SK-N-DZ (cell line): ENCODE measurements at regions not wholly inside any gene's neighbourhood (a gene's known extent, or its start where the extent isn't known, plus 50 kb on each side); places are given as distances from the start of the nearest gene placed in this dataset.

Experiments
- DNase-seq: peaks from one replicate; pipeline ENCODE4 v3.0.0-alpha.2; 2015; ENCODE audit warnings: low spot score

GRCh38 chr1:98075626-98076025, 154.8 kb upstream of the DPYD start:
- no peak for DNase-seq

GRCh38 chr1:98073823-98074222, 153.0 kb upstream of the DPYD start:
- DNase-seq: no peak

GRCh38 chr1:98073106-98073505, 152.3 kb upstream of the DPYD start:
- no peak for DNase-seq

GRCh38 chr1:98072047-98072446, 151.2 kb upstream of the DPYD start:
- DNase-seq: no peak

DNA sequence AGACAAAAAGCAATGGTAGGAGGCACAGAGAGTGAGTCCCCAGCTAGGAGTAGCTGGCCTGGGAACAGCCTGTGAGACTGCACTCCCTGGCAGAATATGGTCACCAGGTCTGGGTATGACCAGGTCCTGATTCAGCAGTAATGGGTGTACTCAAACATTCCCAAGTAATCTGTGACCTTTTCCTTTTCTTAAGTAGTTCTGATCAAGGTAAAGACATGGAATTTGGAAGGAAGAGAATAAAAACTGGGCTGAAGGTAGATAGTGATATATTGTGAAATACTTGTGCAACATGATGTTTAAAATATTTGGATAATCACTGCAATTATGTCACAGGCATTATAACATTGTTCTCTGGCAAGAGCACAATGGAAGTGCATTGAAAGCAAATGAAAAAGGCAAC, 147.2 kb upstream of the DPYD start:
- DNase-seq: no peak

- DNase-seq: no peak
Observed at GRCh38 chr1:98066911-98067310, 146.1 kb upstream of the DPYD start.

DNA sequence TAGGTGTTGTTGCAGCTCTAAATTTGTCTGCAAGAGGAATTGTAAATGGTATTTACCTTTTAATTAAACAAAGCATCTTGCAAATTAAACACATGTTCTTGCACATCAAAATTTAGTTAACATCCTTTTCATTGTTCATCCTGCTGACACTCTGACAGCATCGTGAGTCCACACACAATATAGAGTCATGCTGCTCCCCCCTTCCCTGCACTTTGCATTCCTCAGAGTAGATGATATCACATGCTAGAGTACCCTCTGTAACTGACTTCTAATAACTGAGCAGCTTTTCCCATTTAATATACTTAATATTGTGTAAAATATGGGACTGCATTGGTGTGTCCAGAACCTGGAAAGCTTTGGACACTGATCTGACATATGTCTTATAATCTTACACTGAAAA, 138.8 kb upstream of the DPYD start:
- DNase-seq: no peak

DNA sequence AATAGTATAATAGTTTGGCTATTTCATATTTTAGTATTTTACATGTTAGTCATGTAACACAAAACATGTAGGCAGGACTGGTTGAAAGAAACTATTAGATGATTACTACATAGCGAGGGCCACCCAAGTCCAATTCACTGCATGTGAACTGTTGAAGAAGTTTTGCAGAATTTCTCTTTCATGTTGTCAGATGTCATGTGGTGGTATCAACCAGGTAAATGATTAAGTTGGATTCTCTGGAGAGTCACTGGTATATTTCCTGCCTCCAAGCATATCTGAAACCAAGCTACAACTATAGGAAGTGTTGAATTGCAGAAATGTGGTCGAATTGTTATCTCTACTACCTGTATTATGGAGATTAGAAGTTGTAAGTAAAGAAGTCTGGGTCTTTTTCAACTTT, 137.8 kb upstream of the DPYD start:
- DNase-seq: no peak

- no peak for DNase-seq
Observed at GRCh38 chr1:98057236-98057910, 136.5 kb upstream of the DPYD start.

DNA sequence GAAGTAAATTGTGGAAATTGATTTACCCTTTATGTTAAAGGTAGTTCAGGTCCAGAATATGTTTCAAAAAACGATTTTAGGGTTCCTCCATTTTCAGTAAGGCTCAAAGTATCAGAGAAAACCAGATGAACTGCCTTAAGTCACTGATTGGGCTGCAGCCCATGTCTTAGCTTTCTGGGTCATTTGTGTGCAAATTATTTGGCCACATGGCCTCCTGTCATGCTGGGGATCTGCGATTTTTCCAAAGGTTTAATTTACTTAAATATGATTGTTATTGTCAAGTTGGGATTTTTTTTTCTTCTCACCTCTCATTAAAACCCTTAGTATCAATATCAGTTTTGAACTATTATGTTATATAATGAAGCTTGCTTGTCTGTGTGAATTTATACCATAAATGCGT, 135.9 kb upstream of the DPYD start:
- peak; percentile 71 for DNase-seq

GRCh38 chr1:98055457-98055856, 134.6 kb upstream of the DPYD start:
- peak; percentile 48 for DNase-seq

GRCh38 chr1:98054786-98055185, 134.0 kb upstream of the DPYD start:
- DNase-seq: no peak

- no peak for DNase-seq
Observed at GRCh38 chr1:98054367-98054701, 133.5 kb upstream of the DPYD start.

DNA sequence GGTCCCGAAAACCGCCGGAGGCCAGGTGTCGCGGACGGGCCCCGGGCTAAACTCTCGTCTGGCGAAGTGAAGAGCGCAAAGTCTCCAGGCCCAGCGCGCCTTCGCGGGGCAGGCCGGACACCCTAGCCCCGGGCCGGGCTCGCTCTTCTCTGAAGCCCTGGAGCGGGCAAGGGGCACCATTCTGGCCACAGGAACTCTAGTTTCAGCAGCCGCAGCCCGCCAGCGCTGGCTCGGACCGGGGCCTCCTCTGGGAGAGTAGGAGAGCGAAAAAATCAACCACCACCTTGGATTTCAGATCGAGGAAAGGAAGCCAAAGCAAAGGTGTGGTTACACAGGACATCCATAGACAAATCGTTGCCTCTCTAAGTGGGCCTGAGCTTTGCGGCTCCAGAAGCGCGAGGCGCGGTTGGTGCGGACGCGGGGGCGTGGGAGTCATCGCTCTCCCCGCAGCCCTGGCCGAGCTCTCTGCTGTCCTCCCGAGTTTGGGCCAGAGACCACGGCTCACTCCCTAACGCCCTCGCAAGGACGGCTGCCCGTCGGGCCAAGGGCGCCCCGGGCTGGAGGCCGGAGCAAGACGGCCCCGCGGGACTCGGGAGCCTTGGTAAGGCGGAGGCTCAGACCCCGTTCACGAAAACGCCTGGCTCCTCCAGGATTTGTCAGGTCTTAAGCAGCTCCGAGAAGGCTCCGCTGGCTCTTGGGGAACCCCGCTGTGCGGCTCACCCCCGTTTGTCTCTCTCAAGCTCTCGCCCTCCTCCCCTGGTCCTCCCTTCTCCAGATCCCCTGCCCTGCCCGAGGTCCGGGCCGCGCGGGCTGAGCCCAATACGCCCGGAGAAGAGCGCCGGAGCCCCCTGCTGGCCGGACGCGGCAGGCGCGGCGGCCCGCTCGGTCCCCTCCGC, 132.9 kb upstream of the DPYD start:
- no peak for DNase-seq

DNA sequence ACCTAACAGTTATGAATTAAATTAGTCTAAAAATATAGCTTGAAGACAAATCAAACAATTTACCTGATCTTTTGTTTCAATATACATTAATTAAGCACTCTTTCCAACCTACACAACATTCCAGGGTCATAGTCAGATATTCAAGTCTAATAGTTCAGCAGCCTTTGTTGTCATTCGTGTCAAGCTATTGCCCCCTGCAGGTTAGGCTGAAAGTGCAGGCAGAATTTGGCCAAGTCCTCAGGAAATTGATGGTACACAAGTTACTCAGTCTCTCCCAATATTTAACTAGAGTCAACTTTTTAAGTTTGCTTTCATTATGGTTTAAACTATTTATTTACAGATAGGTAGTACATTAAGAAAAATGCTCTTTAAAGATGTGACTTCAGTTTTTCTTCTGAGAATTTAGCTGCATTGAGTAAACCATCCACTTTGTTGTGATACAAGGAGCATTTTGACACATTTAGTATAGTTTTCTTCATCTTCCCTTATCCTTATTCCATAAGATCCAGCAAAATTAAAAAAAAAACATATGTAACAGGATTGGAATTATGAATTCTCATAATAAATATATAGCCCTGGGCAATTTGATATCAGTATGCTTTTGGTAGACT, 130.3 kb upstream of the DPYD start:
- DNase-seq: peak; percentile 76

GRCh38 chr1:98049370-98050135, 128.7 kb upstream of the DPYD start:
- peak; percentile 85 for DNase-seq

DNA sequence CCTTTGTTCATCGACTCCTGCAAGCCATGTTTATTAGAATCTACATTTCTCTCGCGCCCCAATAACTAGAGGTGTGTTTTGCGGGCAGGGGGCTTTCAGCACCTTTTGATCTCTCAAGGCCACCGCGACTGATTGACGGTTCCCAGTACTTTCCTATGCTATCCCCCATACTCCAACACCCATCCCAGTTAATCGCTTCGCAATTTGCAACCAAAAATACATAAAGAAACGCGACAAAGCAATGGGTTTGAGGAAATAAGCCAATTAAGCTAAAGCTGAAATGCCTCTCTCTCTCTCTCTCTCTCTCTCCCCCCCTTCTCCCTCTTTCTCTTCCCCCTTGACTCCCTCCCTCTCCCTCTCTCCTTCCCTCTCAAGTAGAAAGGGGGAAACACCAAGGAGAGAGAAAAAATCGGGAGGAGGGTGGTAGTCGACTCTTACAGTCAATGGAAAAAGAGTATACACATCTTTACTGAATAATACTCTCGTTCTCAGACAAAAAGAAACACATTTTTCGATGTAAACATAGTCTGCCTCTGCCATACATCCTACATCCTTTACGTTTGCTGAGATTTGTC, 128.0 kb upstream of the DPYD start:
- peak; percentile 40 for DNase-seq

DNA sequence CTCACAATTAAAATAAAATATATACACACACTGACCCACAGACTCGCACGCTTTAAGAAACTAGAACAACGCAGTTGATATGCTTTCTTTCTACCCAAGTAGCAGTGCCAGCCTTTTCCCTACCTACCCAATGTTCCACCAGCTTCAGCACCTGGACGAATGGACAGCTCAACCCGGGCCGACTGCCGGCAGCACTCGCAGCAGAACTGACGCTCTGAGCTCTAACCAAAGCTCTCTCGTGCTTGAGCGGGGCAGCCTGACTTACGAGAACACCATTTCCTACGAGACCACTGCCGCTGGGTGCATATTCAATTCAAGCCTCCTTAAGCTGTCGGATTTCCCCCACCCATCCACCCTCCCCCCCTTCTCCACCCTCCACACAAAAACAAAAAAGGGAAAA, 127.4 kb upstream of the DPYD start:
- DNase-seq: peak; percentile 74

DNA sequence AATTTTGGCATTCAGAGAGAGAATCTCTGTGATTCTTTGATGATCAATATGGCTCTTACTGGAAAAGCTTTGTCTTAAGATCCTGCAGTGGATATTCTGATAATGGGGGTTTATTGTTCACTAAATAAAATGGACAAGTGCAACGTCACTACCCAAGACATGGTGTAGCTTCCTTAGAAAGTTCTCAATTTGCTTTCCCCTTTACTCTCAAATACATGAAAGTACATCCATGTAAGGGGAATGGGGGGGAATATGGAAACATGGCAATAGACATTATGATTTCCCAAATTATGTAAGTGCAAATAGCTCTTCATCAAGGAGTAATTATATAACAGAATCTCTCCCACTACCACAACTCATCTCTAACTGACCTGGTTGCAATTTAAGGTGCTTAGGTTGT, 126.3 kb upstream of the DPYD start:
- no peak for DNase-seq

DNA sequence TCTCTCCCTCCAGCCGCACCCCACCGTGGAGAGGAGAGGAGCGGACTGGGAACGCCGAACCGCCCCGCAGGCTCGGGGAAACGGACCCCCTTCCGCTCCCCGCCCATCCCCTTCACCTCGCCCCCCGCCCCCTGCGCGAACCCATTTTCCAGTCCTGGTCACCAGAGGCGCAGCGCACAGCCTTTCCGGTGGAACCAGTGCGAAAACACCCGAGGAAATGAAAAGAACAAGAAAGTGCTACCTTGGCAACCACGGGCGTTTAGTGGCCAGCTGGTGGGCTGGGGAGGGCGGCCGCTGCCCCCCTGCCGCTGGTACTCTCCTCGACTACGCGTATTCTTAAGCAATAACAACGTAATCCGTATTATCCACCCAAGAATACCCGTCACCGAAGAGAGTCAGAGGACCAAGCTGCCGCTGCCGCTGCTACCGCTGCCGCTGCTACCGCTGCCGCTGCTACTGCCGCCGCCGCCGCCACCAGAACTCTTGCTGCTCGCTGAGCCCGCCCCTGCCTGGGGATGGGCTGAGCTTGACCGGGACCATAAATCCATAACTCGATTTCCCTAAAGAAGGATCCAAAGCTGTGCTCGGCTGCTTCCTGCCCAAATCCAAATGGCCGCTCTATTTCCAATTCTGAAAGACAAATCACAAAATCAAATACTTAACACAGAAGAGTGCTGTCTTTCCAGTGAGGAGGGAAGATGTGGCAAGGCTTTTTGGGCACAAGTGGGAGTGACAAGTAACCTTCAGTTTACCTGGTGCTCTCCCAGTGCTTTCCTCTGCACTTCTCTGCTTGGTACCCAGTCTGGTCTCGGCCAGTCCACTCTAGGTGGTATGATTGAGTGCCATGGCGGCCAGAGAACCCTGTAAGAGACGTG, 125.2 kb upstream of the DPYD start:
- no peak for DNase-seq
